Heart left ventricle (tissue), 16 donors: ENCODE measurements at regions not wholly inside any gene's neighbourhood (a gene's known extent, or its start where the extent isn't known, plus 50 kb on each side); places are given as distances from the start of the nearest gene placed in this dataset.

Experiments
- ATAC-seq, 4 donors: fragments of 200-7000 bp; cut with Tn5 transposase; one replicate each; pipeline ENCODE4 v1.9.1; 2020 to 2022; ENCODE audit warnings: moderate library complexity in 4 of 4, mild to moderate bottlenecking in 3 of 4, moderate number of reproducible peaks in 1 of 4
- DNase-seq, 5 donors: peaks; one replicate each; pipeline ENCODE4 v3.0.0-alpha.2; 2020
- H3K27ac ChIP-seq, 12 donors: fragments of 200-600 bp; sonication (generic) in 4 of 12; one replicate each; pipeline versions ENCODE4 v1.5.0 to v1.8.0; 2016 to 2022; ENCODE audit warnings: mild to moderate bottlenecking in 2 of 12
- H3K27me3 ChIP-seq, 9 donors: fragments of 200-600 bp; sonication (generic) in 2 of 9; one replicate each; pipeline versions ENCODE4 v1.5.1 to v1.8.0; 2016 to 2022; ENCODE audit warnings: mild to moderate bottlenecking in 3 of 9
- H3K36me3 ChIP-seq, 9 donors: fragments of 200-600 bp; sonication (generic) in 2 of 9; one replicate each; pipeline versions ENCODE4 v1.5.0 to v1.8.0; 2018 to 2022; ENCODE audit warnings: mild to moderate bottlenecking in 2 of 9
- H3K4me1 ChIP-seq, 12 donors: fragments of 200-600 bp; sonication (generic) in 4 of 12; one replicate each; pipeline versions ENCODE4 v1.5.0 to v1.8.0; 2016 to 2022; ENCODE audit warnings: mild to moderate bottlenecking in 3 of 12
- H3K4me3 ChIP-seq, 12 donors: fragments of 200-600 bp; sonication (generic) in 4 of 12; one replicate each; pipeline versions ENCODE4 v1.5.0 to v1.8.0; 2017 to 2022; ENCODE audit warnings: mild to moderate bottlenecking in 9 of 12, moderate library complexity in 4 of 12
- H3K9me3 ChIP-seq, 12 donors: fragments of 200-600 bp; sonication (generic) in 4 of 12; one replicate each; pipeline versions ENCODE4 v1.5.0 to v1.8.0; 2016 to 2022; ENCODE audit warnings: mild to moderate bottlenecking in 1 of 12
- CTCF ChIP-seq, 12 donors: fragments of 200-600 bp; sonication (generic) in 4 of 12; IDR thresholded peaks; one replicate each; pipeline versions ENCODE4 v1.5.0 to v1.8.0; 2018 to 2022; ENCODE audit warnings: antibody characterized with exemption in 12 of 12, mild to moderate bottlenecking in 5 of 12
- POLR2A ChIP-seq, 2 donors: fragments of 450-650 bp; IDR thresholded peaks; one replicate each; pipeline ENCODE4 v1.6.1; 2017; ENCODE audit warnings: antibody characterized with exemption in 2 of 2, mild to moderate bottlenecking in 2 of 2, moderate library complexity in 2 of 2
- WGBS, 4 donors: extraction: QIAGEN DNeasy Blood & Tissue Kit in 2 of 4; methylation state at CpG; one replicate each; pipeline versions ENCODE4 v1.1.5 to v1.1.7; 2013 to 2018; 5-methylcytosine and 5-hydroxymethylcytosine counted together
- intact Hi-C, 10 donors: fragments of 100-400 bp; cut with DNase I; formaldehyde crosslinking; loops; one replicate each; pipeline versions ENCODE4 v1.11.1 to v1.14.2; 2022
- donor health status: ischemic (EF 13 %, LVEDD 7.1; RV severe dilation, severe dysfunction).
- donor health status: healthy with polysubstance abuse.
- donor health status: DM: no; HTN: yes; CAD: no.
- donor health status: DM: no; HTN: no; CAD: no.
- donor health status: ischemic (EF 25% LVEDD 6.9; RV normal size, moderate dysfunction).
- donor health status: ischemic (EF 25% LVEDD 5.7; RV mildly dilated, moderate dysfunction).
- donor health status: healthy.
- donor health status: DM: yes; HTN: yes; CAD: no.
- donor health status: ischemic (EF 35%, LVEDD 5.7; RV mildly dilated, moderate dysfunction).
- donor health status: nonischemic (EF 11% LVEDD 7.7; RV severe dilation, severe dysfunction).
- donor health status: DM: yes; HTN: yes; CAD: no.
- donor health status: PGD.
- donor health status: ischemic (EF 29% LVEDD 5.4; RV normal size, mild dysfunction).
- donor health status: nonischemic (EF 23%, LVEDD 6.1; RV moderate dilation, normal function).

- WGBS, 4 donors, result 80 to 94% (median 91%) methylated on average over 1 of the region's 1 CpG
- no peaks in the 10 kb centered on the region for H3K27me3 ChIP-seq
- no peaks in the 10 kb centered on the region for H3K9me3 ChIP-seq
- no peak overlapping the region for H3K4me3 ChIP-seq
- DNase-seq (no peak), ATAC-seq (no peak)
- no peaks in the 10 kb centered on the region for H3K36me3 ChIP-seq
- TF ChIP-seq POLR2A (IDR thresholded peaks at IDR 0.05), result no peak
- TF ChIP-seq CTCF (IDR thresholded peaks at IDR 0.05), result no peak
- intact Hi-C loops, result no loop called here
- H3K27ac ChIP-seq, result no peak overlapping the region
- H3K4me1 ChIP-seq, result no peaks in the 10 kb centered on the region
Observed at GRCh38 chr11:28966951-28967350, 858.8 kb downstream of the METTL15 start.

- no peaks in the 10 kb centered on the region for H3K27me3 ChIP-seq
- 85 to 91% (median 86%) methylated on average over 1 of the region's 1 CpG for WGBS, 4 donors
- H3K36me3 ChIP-seq, result no peaks in the 10 kb centered on the region
- H3K9me3 ChIP-seq, result no peaks in the 10 kb centered on the region
- no peaks in the 10 kb centered on the region for H3K4me1 ChIP-seq
- ATAC-seq (no peak), DNase-seq (no peak)
- no peak overlapping the region for H3K27ac ChIP-seq
- intact Hi-C loops, result no loop called here
- TF ChIP-seq CTCF (IDR thresholded peaks at IDR 0.05), result no peak
- no peak for TF ChIP-seq POLR2A (IDR thresholded peaks at IDR 0.05)
- H3K4me3 ChIP-seq, result no peak overlapping the region
Observed at GRCh38 chr11:28965819-28966218, 857.6 kb downstream of the METTL15 start.

GRCh38 chr11:28964811-28965210 lies 856.6 kb downstream of the METTL15 start:
- no peaks in the 10 kb centered on the region for H3K9me3 ChIP-seq
- ATAC-seq (no peak), DNase-seq (no peak)
- TF ChIP-seq CTCF (IDR thresholded peaks at IDR 0.05) (no peak), POLR2A (IDR thresholded peaks at IDR 0.05) (no peak)
- no peak overlapping the region for H3K27ac ChIP-seq
- no peaks in the 10 kb centered on the region for H3K4me1 ChIP-seq
- no peaks in the 10 kb centered on the region for H3K27me3 ChIP-seq
- H3K36me3 ChIP-seq, result no peaks in the 10 kb centered on the region
- intact Hi-C loops, result no loop called here
- 76 to 88% (median 83%) methylated on average over 1 of the region's 1 CpG for WGBS, 4 donors
- H3K4me3 ChIP-seq, result no peak overlapping the region

GRCh38 chr11:28963187-28963586 lies 855.0 kb downstream of the METTL15 start:
- no peak overlapping the region for H3K4me3 ChIP-seq
- intact Hi-C loops, result no loop called here
- no peaks in the 10 kb centered on the region for H3K36me3 ChIP-seq
- no peaks in the 10 kb centered on the region for H3K27me3 ChIP-seq
- no peaks in the 10 kb centered on the region for H3K4me1 ChIP-seq
- no peaks in the 10 kb centered on the region for H3K9me3 ChIP-seq
- no peak for DNase-seq
- no peak for TF ChIP-seq POLR2A (IDR thresholded peaks at IDR 0.05)
- TF ChIP-seq CTCF (IDR thresholded peaks at IDR 0.05), result no peak
- WGBS, 4 donors, result 33 to 50% (median 36%) methylated on average over 1 of the region's 1 CpG
- H3K27ac ChIP-seq, result no peak overlapping the region
- ATAC-seq, result no peak
